HG03432 (cell line): ENCODE measurements at regions not wholly inside any gene's neighbourhood (a gene's known extent, or its start where the extent isn't known, plus 50 kb on each side); places are given as distances from the start of the nearest gene placed in this dataset.

ENCODE experiments used
- ATAC-seq: cut with Tn5 transposase; IDR thresholded peaks from one replicate; pipeline ENCODE4 v1.9.1; 2021; ENCODE audit warnings: mild to moderate bottlenecking, moderate library complexity; ENCODE audit not compliant: unreplicated experiment

DNA sequence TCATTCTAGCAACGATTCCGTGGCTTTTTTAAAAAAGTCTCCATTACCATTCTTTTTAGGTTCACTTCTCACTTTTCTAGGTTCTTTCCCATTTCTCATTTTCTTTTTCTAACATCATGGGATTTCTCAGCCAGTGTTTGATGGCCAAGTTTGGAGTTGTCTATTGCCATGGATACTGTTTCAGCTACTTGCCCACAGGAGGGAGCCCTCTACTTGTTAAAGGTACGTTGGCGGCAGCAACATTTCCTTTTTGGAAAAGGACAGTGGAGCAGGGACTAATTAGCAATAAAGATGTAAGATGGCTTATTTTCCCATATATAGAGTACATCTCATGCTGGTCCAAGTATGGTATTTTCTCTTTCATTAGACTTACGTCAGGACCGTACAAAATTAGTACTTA lies 2257.5 kb upstream of the C9orf72 start:
- peak; percentile 51 for ATAC-seq

DNA sequence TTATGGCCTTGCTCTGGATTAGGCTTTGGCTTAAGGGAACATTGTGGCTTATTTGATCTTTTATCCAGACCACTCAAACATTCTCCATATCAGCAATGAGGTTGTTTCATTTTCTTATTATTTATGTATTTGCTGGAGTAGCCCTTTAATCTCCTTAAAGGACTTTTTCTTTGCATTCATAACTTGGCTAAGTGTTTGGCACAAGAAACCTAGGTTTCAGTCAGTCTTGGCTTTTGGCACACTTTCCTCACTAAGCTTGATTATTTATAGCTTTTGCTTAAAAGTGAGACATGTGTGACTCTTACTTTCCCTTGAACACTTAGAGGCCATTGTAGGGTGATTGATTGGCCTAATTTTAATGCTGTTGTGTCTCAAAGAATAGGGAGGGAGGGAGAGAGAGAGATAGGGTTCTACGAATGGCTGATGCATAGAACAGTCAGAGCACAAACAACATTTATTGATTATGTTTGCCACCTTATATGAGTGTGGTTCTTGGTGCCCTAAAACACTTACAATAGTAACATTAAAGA lies 2265.3 kb upstream of the C9orf72 start:
- no peak for ATAC-seq

DNA sequence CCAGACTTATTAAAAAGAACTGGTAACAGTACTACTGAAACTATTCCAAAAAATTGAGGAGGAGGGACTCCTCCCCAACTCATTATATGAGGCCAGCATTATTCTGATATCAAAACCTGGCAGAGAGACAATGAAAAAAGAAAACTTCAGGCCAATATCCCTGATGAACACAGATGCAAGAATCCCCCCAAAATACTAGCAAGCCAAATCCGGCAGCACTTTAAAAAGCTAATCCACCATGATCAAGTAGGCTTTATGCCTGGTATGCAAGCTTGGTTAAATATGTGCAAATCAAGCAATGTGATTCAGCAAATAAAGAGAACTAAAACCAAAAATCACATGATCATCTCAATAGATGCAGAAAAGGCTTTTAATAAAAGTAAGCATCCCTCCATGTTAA lies 2271.0 kb upstream of the C9orf72 start:
- ATAC-seq: no peak

DNA sequence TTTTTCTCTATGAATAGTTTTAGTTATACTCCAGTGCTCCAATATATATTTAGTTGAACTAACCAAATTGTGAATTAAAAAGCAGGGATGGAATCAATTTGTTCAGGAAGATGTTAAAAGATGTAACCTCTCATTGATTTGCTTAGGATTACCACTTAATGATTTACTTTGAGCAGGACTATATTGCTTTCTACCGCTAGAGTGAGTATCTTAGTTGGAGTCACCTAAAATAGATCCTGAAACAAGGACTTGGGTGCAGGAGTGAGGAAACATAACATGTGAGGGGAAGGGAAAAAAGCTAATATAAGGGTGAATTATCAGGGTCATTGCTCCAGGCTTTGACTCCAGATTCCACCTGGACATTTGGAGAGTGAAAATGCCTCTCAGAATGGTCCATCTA lies 2277.4 kb upstream of the C9orf72 start:
- ATAC-seq: no peak

DNA sequence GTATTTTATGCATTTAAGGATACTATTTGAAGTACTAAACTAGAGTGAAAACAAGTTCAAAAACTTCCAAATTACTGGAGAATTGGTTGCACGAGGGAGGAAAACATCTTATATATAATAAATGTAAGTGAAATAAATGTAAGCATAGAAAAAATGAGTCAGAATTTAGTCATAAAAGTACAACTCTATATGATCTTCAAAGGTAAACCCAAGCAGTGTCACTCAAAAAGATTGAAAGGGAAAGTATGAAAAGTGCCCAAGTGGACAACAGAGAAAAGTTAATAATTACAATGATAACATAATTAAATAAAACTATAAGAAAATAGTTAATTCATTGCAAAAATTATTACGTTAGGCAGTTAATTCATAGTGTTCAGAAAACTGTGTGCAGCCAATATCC lies 2288.5 kb upstream of the C9orf72 start:
- no peak for ATAC-seq

DNA sequence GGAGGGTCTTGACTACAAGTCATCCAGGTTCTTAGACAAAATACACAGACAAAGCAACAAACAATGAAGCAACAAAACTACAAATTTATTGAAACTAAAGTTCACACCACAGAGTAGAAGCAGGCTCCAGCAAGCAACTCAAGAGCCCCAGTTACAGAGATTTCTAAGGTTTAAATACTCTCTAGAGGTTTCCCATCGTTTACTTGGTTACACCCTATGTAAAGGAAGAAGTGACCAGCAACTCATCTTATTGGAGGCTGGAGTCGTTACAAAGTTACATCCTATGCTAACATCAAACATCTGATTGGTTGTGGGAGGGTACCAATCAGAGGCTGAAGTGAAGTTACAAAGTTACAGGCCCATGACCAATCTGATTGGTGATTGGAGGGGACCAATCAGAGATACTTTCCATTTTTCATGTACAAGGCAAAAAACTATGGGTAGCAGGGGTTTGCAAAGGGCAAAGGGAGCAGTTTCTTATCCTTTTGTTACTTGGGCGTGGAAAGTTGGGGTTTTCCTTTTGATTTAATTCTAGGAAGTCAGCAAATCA lies 2292.6 kb upstream of the C9orf72 start:
- peak; percentile 29 for ATAC-seq

DNA sequence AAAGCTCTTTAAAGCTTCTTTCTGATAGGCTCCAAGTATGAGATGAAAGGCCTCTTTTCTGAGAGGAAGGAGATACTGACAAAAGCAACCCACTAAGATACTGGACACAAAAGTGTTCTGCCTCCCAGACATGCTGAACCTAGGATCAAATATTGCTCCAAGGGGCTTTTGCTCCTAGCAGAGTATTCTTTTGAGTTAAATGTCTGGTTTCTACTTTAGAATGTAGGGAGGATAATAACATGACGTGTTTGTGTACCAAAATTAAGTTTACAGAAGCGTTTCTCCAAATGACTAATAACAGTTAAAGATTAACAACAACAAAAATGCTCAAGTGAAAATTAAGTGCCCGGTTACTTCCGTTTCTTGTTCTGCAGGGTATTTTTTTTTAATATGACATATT lies 2293.3 kb upstream of the C9orf72 start:
- peak; percentile 84 for ATAC-seq

DNA sequence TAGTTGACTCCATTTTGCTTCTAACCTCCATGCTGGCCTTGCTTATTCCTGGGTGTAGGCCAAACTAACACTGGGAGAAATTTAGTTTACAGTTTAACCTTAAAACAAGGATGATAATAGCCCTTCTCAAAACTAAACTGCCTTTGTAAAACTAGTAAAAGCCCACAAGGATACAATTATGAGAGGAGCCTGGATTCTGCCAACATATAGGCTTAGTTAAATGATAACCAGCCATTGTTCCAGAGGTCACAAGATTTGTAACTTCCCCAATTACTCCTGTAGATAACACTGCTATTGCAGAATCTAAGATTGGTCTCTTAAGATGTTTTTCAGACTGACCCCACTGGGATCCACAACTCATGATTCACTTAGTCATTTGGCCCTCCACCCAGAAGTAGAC lies 2300.3 kb upstream of the C9orf72 start:
- ATAC-seq: no peak

DNA sequence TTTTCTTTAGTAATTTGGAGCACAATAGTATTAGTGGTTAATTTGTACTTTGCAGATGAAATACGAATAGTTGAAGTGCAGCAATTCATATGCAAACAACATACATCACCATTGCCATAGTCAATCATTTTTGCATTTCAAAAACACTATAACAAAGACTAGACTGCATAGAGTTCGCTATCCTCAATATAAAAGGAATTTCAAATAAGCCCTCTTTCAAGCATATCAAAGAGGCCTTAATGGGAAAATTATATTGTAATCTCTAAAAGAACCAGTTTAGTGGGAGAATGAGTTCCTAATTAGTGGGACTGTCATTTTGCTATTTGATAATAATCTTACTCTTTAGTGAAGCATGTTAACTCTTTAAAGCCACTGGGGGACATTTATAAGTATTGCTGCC lies 2302.3 kb upstream of the C9orf72 start:
- ATAC-seq: no peak

DNA sequence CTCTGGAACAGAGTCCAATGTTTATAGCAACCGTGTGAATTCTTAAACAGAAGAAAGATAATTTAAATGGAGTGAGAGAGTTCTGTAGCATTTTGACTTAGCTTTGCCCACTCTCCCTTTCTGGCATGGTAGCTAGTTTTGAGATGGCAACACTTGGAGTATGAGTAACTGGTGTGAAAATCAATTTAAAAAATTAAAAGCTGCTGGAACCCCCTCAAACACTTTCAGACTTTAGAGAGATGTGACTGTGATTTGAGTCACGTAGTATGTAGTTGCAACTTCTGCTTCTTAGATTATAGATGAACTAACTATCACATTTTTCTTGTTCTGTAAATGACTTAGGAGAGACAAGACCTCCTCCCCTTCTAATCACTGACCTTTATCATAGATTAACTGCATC lies 2309.5 kb upstream of the C9orf72 start:
- peak; percentile 65 for ATAC-seq

DNA sequence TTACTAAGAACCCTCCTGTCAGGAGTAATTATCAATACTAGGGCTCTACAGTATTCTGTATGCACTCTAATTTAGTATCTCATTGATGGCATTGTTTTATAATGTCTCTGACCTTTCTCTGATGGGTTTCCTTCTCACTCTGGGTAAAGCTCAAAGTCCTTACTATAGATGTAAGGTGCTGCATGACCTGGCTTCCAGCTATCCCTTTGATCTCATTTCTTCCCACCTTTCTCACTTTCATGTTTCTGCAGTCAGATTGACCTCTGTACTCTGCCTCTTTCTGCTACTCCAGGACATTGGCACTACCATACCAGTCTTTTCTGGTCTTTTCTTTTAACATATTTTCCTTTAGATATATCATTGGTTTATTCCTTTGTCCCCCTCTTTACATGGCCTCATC lies 2332.8 kb upstream of the C9orf72 start:
- no peak for ATAC-seq

DNA sequence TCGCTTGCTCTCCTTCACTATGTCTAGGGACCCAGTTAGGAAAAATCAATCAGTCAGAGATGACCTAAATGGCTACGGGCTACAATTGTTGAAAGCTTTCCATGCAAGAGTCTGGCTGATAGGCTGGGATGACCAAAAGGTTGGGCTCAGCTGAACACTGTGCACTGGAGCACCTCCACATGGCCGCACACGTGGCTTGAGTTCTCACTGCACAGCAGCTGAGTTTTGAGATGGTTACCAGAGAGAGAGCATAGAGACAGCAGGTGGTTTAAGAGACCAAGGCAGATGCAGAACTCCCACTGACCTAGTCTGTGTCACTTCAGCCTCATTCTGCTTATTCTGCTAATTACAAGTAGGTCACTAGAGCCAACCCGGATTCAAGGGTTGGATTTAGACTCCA lies 2354.8 kb upstream of the C9orf72 start:
- ATAC-seq: no peak

DNA sequence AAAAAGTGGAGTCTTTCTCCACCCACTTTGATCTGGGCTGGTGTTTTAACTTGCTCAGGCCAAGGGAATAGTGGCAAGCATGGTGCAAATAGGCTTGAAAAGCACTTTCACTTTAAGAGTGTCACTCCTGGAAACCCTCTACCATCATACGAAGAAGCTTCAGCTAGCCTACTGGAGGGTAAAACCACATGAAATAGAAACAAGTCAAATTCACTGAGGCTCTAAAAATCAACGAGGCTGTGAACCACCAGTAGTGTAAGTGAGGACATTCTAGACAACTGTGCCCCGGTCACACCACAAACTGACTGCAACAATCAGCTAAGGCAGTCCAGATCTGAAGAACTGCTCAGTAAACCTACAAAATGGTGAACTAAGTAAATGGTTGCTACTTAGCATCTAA lies 2366.3 kb upstream of the C9orf72 start:
- ATAC-seq: peak; percentile 60

DNA sequence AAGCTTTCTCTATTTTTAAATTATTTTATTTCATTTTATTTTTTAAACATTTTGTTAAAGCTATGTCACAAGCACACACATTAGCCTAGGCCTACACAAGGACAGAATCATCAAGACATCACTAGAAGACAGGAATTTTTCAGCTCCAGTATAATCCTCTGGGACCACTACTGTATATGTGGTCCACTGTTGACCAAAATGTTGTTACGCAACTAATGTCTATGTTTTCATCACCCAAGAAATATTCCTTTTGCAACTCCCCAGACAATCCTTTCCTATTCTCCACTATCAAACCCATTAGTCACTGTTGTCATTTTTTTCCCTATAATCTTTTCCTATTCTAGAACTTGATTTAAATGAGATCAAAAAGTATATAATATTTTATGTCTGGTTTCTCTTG lies 2371.7 kb upstream of the C9orf72 start:
- no peak for ATAC-seq

DNA sequence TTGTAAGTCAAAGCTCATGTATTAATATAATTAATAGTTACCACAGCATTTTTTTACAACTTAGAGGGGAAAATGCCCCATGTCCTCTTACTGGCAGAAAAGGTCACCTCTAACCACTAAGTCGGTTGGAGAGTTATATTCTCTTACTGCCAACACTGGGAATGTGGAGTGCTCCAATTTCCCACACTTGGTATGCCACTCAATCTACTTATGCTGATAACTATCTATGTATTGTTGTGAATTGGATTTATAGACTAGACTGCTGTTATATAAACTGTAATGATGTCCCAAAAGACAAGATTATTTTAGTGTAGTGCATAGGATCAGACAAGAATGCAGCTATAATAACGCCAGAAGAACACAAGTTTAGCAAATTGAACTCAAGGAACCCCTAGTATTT lies 2385.2 kb upstream of the C9orf72 start:
- ATAC-seq: no peak

DNA sequence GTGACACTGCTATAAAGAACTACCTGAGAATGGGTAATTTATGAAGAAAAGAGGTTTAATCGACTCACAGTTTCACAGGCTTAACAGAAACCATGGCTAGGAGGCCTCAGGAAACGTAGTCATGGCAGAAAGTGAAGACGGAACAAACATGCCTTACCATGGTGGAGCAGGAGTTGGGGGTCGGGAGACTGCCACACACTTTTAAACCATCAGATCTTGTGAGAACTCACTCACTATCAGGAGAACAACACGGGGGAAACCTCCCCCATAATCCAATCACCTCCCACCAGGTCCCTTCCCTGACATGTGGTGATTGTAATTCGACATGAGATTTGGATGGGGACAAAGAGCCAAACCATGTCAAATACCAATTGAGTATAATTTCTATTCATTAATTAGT lies 2392.6 kb upstream of the C9orf72 start:
- no peak for ATAC-seq

DNA sequence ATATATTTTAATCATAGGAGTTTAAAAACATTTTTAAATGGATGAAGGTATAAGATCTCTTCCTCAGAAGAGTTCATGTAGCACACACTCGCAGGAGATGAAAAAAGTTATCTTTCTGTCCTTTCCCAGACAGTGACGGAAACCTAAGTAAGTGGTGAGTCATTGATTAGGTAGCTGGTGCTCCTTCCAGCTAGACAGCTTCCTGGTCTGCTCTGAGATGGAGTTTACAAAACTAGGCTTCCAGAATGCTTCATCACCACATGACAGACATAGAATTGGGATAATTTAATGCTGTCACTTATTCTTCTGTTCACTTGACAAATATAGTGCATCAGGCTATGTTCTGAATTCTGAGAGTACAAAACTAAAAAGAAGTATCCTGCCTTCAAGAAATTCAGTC lies 2393.0 kb upstream of the C9orf72 start:
- ATAC-seq: no peak

DNA sequence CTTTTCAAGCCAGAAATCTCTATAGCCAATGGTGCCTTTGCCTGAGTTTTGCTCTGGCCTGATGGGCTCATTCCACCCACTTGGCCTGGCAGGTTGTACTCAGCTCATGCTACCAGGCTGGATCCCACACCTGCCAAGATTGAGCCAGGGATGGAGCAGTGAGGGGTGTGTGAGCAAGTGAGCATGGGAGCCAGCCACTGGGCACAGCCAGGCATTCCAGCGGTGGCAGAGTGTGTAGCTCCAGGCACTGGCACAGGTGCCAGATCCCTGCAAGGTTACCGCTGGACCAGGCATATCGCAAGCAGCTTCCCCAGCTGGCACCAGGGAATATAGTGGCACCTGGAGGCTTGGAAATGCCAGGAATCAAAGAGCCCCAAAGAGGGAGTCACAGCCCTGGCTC lies 2395.6 kb upstream of the C9orf72 start:
- ATAC-seq: no peak

DNA sequence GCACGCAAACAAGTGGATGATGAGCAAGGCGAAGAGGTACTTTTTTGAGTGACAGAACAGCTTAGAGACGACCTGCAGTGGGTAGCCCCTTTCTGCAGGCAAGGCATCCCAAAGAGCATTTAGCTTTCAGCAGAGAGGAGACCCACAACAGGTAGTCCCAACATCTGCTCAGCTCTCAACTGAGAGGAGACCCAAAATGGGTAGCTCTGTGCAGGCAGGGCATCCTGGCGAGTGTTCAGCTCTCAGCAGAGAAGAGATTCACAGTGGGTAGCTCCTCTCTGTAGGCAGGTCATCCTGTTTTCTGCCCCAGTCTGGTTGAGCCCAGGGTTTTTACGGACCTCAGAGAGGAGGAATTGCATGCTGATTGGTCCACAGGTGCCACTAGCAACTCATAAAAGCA lies 2396.1 kb upstream of the C9orf72 start:
- ATAC-seq: no peak

DNA sequence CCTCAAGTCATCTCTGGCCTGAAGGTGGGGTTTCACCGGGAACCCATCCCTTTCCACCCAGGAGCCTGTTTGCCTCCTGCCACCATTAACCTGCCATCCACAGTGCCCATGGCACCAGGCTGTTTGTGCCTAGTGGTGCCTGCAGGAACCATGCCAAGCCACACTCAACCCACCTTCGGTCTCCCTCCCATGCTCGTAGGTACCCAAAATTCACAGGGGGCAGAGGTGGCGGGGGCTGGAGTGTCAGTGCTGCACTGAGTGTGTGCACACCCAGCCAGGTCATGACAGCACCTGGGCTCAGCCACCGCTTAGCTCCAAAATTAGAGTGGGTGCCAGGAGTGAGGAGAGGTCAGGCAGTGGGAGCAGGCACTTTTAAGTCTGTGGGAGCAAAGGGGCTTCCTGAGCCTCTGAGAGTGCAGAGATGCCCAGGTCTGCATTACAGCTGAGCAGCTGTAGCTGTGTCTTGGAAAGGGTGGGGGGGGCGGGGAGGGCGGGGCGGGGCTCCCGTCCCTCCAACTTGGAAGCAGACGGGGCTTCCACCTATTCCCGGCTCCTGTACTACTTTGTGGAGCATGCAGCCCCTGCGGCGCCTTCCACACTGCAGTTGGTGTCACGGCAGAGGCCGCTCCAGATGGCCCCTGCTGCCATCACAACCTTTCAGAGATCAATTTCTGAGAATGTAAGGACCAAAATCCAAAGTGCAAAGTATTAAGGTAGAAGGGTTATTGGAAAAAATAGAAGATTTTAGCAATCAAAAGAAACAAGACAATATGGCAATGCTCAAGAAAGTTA lies 2396.8 kb upstream of the C9orf72 start:
- no peak for ATAC-seq

DNA sequence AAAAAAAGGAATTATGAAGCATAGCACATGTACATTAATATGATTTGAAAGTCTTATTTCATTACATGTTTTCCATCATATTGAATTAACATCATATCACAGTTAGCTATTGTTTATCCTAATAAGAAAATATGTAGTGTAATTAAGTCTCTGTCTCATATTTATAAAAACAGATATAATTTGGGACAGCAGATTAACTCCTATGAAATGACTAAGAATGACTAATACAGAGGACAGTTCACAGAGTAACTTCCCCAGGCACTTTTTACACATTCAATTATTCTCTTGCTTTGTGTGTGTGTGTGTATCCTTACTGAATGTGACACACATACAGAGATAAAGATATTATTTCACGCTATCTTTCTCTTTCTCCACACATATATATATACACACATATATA lies 2400.9 kb upstream of the C9orf72 start:
- ATAC-seq: no peak

DNA sequence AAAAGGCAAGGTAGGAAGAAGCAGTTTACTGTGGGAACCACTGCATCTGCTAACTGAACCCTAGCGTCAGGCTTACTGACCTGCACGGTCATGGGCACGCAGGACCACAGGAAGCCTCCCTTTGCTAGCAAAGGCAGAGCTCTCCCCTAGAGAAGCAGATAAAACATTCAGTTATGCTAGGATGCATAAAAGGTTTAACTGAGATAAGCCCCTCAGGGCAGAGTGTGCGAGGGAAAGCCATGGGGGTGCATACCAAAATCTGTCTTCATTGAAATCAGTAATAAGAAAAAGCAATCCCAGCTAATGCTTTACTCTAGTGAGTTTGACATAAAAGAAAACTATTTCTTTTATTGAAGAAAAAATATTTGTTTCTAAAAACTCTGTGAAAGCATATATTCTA lies 2403.7 kb upstream of the C9orf72 start:
- ATAC-seq: no peak

DNA sequence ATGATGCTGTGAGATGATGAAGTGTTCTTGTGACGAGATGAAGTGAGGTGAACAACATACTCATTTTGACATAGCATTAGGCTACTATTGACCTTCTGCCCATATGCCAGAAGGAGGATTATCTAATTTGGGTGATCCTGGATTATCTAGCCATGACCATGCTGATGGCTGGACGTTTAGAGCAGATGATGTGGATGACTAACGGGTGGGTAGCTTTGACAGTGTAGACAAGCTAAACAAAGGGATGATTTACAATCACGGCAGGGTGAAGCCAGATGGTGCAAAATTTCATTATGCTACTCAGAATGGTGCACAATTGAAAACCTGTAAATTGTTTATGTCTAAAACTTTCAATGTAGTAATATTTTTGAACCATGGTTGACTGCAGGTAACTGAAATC lies 2403.4 kb upstream of the ACO1 start:
- no peak for ATAC-seq
